CD4-positive, alpha-beta T cell treated with Interleukin-4 for 4 hours (primary cell): ENCODE measurements at regions not wholly inside any gene's neighbourhood (a gene's known extent, or its start where the extent isn't known, plus 50 kb on each side); places are given as distances from the start of the nearest gene placed in this dataset.

ENCODE experiments used
- DNase-seq: peaks from one replicate; pipeline ENCODE4 v3.0.0-alpha.2; 2020

DNA sequence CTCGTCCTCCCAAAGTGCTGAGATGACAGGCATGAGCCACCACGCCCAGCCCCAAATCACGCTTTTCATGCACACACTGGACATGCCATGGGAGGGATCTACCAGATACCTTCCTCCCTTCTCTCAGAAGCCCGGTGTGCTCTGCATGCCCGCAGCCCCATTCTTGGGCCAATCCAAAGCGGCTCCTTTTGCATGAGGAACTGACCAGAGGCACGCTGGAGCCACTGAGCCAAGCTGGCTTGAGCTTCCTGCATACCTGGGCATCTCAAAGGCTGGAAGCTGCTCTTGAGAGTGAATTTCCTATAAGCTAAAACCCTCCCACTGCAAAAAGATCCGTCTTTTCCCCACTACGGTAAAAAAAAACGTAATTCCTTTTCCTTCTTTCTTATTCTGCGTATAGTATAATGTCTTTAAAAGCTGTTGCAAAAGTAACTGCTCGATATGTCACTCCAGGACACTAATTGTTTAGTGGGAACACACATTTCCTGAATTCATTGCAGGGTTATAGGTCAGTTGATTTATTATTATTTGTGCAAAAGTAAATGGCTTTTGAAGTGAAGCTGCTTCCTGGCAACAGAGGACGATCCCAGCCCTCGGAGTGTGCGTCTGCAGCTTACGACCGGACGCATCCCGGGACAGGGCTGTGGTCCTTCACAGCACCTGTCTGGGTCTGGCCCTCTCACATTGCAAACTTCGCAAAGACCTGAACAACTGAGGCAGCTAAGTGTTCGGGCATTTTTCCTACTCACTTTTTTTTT, 61.8 kb upstream of the ETS2 start:
- DNase-seq, result no peak

DNA sequence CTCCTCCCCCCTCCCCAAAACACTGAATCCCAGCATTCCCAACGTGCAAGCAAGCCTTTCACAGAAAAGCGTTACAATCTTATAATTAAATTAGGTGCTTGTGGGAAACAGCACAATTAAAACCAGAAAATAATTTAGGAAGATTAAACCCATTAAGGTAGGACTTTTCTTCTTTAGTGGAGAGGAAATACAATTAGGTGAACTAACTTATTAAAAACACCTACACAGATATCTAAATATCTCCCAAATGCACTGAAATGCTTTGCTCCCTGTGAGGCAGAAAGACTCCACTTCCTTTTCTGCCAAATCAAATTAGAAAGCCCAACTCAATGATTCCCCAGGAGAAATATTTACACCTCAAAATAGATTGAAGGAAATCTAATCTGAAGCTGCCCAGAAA, 60.9 kb upstream of the ETS2 start:
- no peak for DNase-seq

DNA sequence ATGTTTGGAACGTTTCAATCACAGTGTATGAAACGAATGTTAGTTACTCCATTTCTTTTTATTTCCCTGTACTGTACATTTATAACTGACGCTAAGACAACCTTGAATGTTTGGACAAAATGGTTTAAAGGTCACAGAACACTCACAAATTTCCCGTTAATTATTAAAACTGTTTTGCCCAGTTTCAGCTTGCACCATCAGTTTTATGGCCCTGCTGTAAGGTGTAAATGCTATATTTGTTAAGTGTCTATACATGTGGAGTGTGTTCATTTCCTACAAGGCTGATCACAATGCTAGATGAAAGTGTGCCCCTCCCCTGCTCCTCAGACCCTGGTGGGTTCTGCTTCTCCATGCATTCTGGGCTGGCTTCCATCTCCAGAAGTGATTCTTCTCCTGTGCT, 57.9 kb upstream of the ETS2 start:
- no peak for DNase-seq

DNA sequence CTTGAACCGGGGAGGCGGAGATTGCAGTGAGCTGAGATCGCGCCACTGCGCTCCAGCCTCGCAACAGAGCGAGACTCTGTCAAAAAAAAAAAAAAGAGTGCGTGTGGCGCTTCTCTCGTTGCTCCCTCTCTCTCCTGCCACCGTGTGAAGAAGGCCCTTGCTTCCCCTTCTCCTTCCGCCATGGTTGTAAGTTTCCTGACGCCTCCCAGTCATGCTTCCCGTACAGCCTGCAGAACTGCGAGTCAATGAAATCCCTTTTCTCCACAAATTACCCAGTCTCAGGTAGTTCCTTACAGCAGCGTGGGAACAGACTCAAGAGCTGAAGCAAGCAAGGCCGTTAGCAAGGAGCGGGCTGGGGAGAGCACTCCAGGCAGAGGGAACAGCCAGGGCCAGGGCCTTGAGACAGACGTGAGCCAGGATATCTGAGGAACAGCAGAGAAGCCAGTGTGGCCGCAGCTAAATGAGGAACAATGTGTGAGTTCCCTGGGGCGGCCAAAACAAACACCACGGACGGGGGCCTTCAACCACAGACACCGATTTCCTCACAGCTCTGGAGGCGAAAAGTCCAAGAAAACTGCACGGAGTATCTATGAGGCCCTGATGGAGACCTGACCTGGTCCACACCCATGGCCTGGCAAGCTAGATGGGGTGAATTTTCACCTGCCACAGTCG, 54.2 kb upstream of the ETS2 start:
- no peak for DNase-seq

DNA sequence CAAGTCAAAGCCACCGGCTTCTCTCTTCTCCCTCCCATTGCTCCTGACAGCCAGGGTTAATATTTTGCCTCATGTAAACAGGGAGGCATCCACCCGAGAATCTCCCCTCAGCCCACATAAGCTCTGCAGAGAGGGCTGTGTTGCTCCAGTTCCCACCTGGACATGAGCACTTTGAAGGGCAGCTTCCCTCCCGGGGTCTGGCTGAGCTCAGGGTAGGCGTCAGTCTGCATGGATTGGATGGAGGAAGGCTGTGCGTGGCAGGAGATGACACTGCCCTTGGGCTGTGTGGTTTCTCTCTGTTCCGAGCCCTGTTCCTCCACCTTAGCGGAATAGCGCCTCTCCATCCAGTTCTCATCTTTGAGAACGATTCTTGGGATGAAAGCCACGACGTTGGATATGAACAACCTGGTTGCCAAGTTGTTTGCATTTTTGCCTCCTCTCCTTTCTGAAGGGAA, 53.7 kb upstream of the ETS2 start:
- DNase-seq, result no peak

DNA sequence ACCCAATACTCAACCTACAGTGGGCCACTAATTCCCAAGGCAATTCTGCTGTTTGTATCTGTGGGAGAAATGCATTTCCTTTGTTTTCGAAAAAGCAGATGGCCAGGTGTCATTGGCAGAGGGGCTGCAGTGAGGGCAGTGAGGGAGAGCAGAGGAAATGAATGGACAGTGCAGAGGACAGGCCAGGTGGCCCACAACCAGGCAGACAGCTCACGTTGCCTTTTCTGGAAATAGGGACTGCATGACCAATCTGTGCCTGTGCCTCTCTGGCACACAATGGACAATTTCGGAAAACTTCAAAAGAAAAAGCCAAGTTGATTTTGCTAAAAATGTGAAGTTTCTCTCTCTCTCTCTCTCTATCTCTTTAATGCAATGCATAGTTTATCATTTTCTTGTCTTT, 52.6 kb upstream of the ETS2 start:
- DNase-seq, result no peak

DNA sequence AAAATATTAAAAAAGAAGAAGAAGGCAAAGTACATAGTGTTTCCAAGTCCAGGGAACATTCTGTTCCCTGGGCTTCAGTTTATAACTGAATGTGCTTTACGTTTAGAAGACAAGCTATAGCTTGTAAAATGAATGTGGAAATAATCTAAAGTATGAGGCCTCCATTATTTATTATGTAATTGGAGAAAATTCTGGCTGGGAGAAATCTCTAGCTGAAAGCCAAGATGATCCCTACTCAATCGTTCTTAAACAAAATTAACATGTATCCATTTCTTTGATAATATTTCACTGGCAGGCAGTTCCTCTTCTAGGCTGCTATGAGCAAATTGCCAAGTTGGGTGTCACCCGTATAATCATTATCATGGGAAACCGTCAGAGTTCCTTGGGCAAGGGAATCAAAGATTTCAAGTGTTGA, 52.2 kb upstream of the ETS2 start:
- no peak for DNase-seq
